VCaP (cell line): ENCODE measurements at regions not wholly inside any gene's neighbourhood (a gene's known extent, or its start where the extent isn't known, plus 50 kb on each side); places are given as distances from the start of the nearest gene placed in this dataset.
"Not testable (repeated sequence)": the region's sequence is repeated elsewhere in the genome, so short reads cannot be mapped to it uniquely, and the experiment has no call there.

ENCODE experiments used
- H3K27ac ChIP-seq: fragments of 450-650 bp; 2 replicates; pipeline ENCODE4 v1.5.1; 2017
- CTCF ChIP-seq: fragments of 450-650 bp; conservative IDR thresholded peaks from 2 replicates; pipeline ENCODE4 v1.5.1; 2017; ENCODE audit warnings: mild to moderate bottlenecking, moderate library complexity

GRCh38 chr5:145407300-145408047, 427.7 kb downstream of the PRELID2 start:
- no peak overlapping the region for H3K27ac ChIP-seq
- TF ChIP-seq CTCF: no peak

GRCh38 chr5:145403992-145404391, 431.1 kb downstream of the PRELID2 start:
- TF ChIP-seq CTCF: no peak
- H3K27ac ChIP-seq: no peak overlapping the region

GRCh38 chr5:145396888-145397287, 438.3 kb downstream of the PRELID2 start:
- no peak for TF ChIP-seq CTCF
- H3K27ac ChIP-seq: no peak overlapping the region

GRCh38 chr5:145395151-145395550, 440.0 kb downstream of the PRELID2 start:
- H3K27ac ChIP-seq: not testable (repeated sequence)

GRCh38 chr5:145393426-145393825, 441.7 kb downstream of the PRELID2 start:
- no peak for TF ChIP-seq CTCF
- no peak overlapping the region for H3K27ac ChIP-seq

GRCh38 chr5:145389047-145389446, 446.1 kb downstream of the PRELID2 start:
- no peak for TF ChIP-seq CTCF
- no peak overlapping the region for H3K27ac ChIP-seq

- no peak overlapping the region for H3K27ac ChIP-seq
- TF ChIP-seq CTCF: no peak
Observed at GRCh38 chr5:145385276-145385675, 449.9 kb downstream of the PRELID2 start.

- TF ChIP-seq CTCF: no peak
- H3K27ac ChIP-seq: no peak overlapping the region
Observed at GRCh38 chr5:145378226-145378625, 456.9 kb downstream of the PRELID2 start.
